Muscle of arm (tissue), 1 donor: ENCODE measurements at regions not wholly inside any gene's neighbourhood (a gene's known extent, or its start where the extent isn't known, plus 50 kb on each side); places are given as distances from the start of the nearest gene placed in this dataset.

Experiments used
- DNase-seq: peaks from one replicate; pipeline ENCODE4 v3.0.0-alpha.2; 2013

- DNase-seq: no peak
Observed at GRCh38 chr4:24287096-24287495, 297.3 kb downstream of the DHX15 start.

GRCh38 chr4:24285759-24286158 lies 298.6 kb downstream of the DHX15 start:
- no peak for DNase-seq

DNA sequence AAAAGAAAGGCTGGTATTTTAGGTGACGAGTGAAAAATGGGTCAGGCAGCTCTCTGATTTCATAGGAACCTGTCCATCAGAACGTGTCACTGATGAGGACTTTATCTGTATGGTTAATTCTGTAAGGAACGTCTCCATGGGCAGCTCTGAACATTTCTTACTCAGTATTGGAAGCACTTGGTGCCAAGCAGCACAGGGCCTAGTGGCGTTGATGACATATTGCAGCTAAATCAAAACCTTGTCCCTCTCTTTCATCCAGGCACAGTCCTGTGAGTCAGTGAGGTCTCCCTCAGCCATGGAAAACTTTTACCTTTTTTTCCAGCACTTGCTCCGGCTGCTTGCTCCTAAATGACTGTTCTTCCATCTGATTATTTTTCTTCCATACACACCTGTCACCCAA lies 301.9 kb downstream of the DHX15 start:
- no peak for DNase-seq

- no peak for DNase-seq
Observed at GRCh38 chr4:24279911-24280375, 304.4 kb downstream of the DHX15 start.

- no peak for DNase-seq
Observed at GRCh38 chr4:24279469-24279868, 304.9 kb downstream of the DHX15 start.

GRCh38 chr4:24278693-24279092 lies 305.7 kb downstream of the DHX15 start:
- no peak for DNase-seq

GRCh38 chr4:24274381-24274941 lies 309.9 kb downstream of the DHX15 start:
- DNase-seq: no peak

- DNase-seq: no peak
Observed at GRCh38 chr4:24273136-24273535, 311.2 kb downstream of the DHX15 start.

GRCh38 chr4:24266951-24267722 lies 317.2 kb downstream of the DHX15 start:
- DNase-seq: no peak

- no peak for DNase-seq
Observed at GRCh38 chr4:24265989-24266388, 318.4 kb downstream of the DHX15 start.

GRCh38 chr4:24262616-24263015 lies 321.7 kb downstream of the DHX15 start:
- DNase-seq: no peak

DNA sequence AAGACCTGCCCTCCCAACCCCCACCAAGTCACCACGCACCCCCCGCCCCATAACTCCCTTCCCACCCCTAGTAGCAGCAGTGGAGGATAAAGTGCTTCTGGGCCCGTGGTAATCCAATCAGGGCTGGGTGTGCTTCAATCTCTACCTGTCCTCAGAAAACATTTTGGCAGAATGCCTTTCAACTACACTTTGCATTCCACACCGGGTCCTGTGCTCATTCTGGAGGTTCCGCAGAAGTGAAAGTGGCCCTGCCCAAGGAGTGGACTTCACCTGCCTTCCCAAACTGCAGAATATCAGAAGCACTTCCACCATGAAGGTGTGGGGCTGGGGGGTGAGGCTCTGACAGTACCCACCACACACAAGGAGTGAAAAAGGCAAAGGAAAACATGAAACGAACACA lies 322.3 kb downstream of the DHX15 start:
- DNase-seq: no peak

DNA sequence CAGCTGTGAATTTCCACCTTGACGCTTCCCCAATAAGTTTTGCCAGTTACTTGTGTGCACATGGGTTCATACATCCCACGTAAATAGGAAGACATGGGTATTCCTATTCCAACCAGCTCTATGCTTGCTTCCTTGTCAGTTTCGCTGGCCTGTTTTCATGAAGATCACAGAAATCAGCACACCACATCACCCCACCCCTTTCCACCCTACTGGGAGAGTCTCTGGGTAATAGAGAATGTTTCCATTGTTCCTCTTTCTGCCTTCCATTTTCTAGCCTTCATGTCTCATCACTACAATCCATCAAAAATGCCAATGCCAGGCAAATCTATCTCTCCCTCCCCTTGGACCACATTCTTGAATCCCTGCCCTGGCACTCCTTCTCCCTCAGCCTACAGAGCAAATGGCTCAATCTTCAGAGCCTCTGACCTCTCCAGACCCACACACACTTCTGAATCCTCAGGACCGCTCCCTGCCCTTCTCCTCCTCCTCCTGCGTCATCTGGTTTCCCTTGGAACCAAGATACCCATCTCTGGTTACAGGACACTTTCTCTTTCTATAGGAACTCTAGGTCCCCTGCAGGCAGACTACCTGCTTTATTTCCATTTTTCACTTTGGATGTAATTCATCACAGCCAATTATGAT lies 323.3 kb downstream of the DHX15 start:
- no peak for DNase-seq

GRCh38 chr4:24260133-24260715 lies 324.1 kb downstream of the DHX15 start:
- no peak for DNase-seq

GRCh38 chr4:24256547-24256946 lies 327.8 kb downstream of the DHX15 start:
- no peak for DNase-seq

DNA sequence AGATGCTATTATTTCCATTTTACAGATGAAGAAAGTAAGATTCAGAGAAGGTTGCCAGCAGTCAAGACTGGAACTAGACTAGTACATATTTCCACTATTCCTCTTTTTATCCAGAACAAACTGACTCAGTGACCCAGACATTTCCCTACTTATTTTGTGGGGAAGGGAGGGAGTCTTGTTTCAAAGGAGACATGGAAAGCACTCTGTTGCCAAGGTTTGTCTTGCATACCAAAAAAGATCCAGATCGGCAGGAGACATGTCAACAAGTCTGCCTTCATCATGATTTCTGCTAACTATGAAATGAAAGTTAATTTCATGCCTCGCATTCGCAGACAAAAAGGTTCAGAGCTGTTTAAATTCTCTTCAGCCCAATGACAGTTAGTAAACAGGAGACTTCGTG lies 328.3 kb downstream of the DHX15 start:
- DNase-seq: no peak

GRCh38 chr4:24252121-24252520 lies 332.2 kb downstream of the DHX15 start:
- DNase-seq: no peak

GRCh38 chr4:24251589-24251988 lies 332.8 kb downstream of the DHX15 start:
- no peak for DNase-seq

- no peak for DNase-seq
Observed at GRCh38 chr4:24249972-24250371, 334.4 kb downstream of the DHX15 start.

- DNase-seq: peak; percentile 25
Observed at GRCh38 chr4:24248674-24249630, 335.4 kb downstream of the DHX15 start.

- DNase-seq: no peak
Observed at GRCh38 chr4:24245491-24245820, 338.9 kb downstream of the DHX15 start.
